Lower lobe of right lung (tissue), 2 donors: ENCODE measurements at regions not wholly inside any gene's neighbourhood (a gene's known extent, or its start where the extent isn't known, plus 50 kb on each side); places are given as distances from the start of the nearest gene placed in this dataset.

Experiments used
- ATAC-seq, 2 donors: fragments of 200-7000 bp; cut with Tn5 transposase; one replicate each; pipeline ENCODE4 v1.9.1; 2020 to 2022; ENCODE audit warnings: mild to moderate bottlenecking in 2 of 2, moderate library complexity in 2 of 2
- DNase-seq: peaks from one replicate; pipeline ENCODE4 v3.0.0-alpha.2; 2020
- H3K27ac ChIP-seq: fragments of 200-600 bp; one replicate; pipeline ENCODE4 v1.8.0; 2022
- H3K27me3 ChIP-seq: fragments of 200-600 bp; one replicate; pipeline ENCODE4 v1.8.0; 2022; ENCODE audit warnings: low read depth
- H3K36me3 ChIP-seq: fragments of 200-600 bp; one replicate; pipeline ENCODE4 v1.8.0; 2022; ENCODE audit warnings: mild to moderate bottlenecking
- H3K4me1 ChIP-seq: fragments of 200-600 bp; one replicate; pipeline ENCODE4 v1.8.0; 2022
- H3K4me3 ChIP-seq: fragments of 200-600 bp; one replicate; pipeline ENCODE4 v1.8.0; 2022; ENCODE audit warnings: mild to moderate bottlenecking
- H3K9me3 ChIP-seq: fragments of 200-600 bp; one replicate; pipeline ENCODE4 v1.8.0; 2022
- CTCF ChIP-seq: fragments of 200-600 bp; IDR thresholded peaks from one replicate; pipeline ENCODE4 v1.8.0; 2022; ENCODE audit warnings: antibody characterized with exemption, mild to moderate bottlenecking
- intact Hi-C: fragments of 100-400 bp; cut with DNase I; formaldehyde crosslinking; loops from one replicate; pipeline ENCODE4 v1.11.0; 2022
- donor health status: DM: no; HTN: yes; CAD: no; lungs with severe emphysema.

DNA sequence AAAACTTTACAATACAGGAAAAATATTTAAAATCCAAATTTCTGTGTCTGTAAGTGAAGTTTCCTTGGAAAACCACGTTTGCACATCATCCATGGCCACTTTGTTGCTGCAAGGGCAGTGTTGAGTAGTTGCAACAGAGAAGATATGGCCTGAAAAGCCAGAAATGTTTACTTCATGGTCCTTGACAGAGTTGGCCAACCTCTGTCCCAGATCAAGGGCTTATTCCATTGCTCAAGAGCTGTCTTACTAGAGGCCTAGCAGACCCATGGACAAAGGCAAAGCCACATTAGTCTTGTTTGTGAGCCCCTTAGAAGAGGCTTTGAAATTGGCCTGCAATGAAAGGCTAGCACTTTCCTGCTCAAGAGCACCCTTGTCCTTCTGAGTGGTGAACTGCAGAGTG is 119.4 kb downstream of the GAS1 start:
- H3K9me3 ChIP-seq: no peaks in the 10 kb centered on the region
- peaks cover 5% of the 10 kb centered on the region for H3K4me1 ChIP-seq
- no peak overlapping the region for H3K4me3 ChIP-seq
- no peak for TF ChIP-seq CTCF
- no peak for DNase-seq
- no peak overlapping the region for H3K27ac ChIP-seq
- intact Hi-C loops: no loop called here
- H3K36me3 ChIP-seq: no peaks in the 10 kb centered on the region
- peaks cover 8% of the 10 kb centered on the region for H3K27me3 ChIP-seq
- ATAC-seq: peak; percentile 33 to 54

DNA sequence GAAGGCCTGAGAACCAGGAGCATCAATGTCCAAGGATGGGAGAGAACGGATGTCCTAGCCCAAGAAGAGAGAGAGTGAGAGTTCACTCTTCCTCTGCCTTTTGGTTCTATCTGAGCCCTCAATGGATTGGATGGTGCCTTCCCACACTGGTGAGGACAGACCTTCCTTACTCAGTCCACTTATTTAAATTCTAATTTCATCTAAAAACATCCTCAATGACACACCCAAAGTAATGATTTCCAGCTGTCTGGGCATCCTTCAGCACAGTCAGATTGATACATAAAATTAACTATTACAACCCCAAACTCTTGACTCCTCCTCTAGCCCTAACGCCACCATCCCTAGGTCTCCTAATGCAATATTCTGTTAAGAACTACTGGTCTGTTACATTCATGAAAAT is 122.0 kb downstream of the GAS1 start:
- ATAC-seq: no peak
- no peak for DNase-seq

DNA sequence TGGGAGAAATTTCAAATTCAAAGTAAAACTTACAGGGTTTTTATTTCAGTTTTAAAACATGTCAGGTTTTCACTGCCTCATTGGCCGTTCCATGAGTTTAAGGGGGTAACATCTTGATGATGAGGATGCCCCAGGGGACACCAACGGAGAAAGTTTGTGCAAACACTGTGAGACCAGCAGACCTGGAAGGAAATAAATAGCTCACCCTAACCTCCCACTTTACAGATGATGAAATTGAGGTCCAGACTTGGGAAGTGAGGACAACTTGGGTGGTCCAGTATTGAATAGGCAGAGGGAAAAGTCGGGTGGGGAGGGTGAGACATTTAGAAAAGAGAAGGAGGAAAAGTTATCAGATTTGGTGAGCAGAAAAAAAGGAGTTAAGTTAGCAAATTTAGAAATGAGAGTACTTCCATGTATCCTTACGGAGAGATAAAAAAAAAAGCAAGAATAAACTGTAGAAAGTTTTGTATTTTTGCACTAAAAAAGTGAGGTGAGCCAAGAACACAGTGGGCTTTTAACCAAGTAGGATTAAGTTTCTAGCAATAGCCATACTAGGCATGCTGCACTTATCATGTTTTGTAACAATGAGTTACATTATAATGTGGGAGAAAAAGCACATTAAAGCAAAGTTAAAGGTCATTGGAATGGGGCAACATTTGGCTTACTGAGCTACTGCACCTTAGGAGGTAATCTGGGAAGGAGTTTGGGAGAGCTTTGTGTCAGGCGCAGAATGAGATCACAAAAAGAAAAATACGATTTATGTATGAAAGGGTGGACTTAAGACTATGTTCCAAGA is 125.1 kb downstream of the GAS1 start:
- H3K27me3 ChIP-seq: peaks cover 6% of the 10 kb centered on the region
- ATAC-seq (no peak), DNase-seq (no peak)
- no peak overlapping the region for H3K4me3 ChIP-seq
- no peaks in the 10 kb centered on the region for H3K36me3 ChIP-seq
- no peaks in the 10 kb centered on the region for H3K4me1 ChIP-seq
- intact Hi-C loops: no loop called here
- TF ChIP-seq CTCF: no peak
- H3K9me3 ChIP-seq: peaks cover 8% of the 10 kb centered on the region
- no peak overlapping the region for H3K27ac ChIP-seq

More for the DNA sequence above, 122.0 kb downstream of the GAS1 start:
- no peak for TF ChIP-seq CTCF
- H3K4me1 ChIP-seq: peaks cover 5% of the 10 kb centered on the region
- H3K9me3 ChIP-seq: no peaks in the 10 kb centered on the region
- H3K4me3 ChIP-seq: no peak overlapping the region
- no peak overlapping the region for H3K27ac ChIP-seq
- H3K27me3 ChIP-seq: peaks cover 8% of the 10 kb centered on the region
- intact Hi-C loops: no loop called here
- no peaks in the 10 kb centered on the region for H3K36me3 ChIP-seq

DNA sequence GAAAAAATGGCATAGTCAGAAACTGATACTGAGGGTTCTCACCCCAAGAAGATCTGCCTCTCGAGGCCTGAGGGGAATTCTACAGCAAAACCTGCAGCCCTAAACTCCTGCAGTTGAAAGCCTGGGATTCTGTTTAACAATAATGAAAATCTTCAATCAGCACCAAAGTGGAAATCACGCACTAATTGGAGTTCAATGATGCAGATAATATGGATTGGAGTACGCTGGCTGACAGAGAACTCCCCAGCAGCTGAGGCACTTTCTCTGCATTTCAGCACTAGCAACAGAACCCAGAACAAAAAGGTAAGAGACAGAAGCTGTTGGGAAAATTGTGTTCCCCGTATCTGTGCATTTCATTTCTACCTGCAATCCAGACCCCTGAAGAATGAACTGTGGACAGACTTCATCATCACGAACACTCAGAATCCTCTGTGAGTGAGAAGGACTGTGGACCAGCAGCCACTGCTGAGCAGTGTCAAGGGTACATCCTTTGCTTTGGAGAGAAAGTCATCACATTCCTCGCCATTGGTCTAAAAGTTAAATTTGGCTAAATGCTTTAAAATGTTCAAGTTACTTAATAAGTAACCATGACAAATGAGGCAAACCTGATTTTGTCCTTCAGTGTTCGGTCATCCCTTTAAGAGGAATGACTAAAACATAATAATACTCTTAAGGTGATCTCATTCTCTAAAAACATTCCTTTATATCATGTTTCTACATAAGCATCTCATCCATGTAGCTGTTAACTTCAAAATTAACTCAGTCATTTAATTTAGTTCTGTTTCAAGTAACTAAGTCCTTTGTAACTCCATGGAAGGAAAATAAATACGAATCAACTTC is 126.1 kb downstream of the GAS1 start:
- peaks cover 8% of the 10 kb centered on the region for H3K9me3 ChIP-seq
- no peaks in the 10 kb centered on the region for H3K27me3 ChIP-seq
- no peak overlapping the region for H3K4me3 ChIP-seq
- TF ChIP-seq CTCF: no peak
- no peak for ATAC-seq
- no peak for DNase-seq
- H3K27ac ChIP-seq: no peak overlapping the region
- H3K36me3 ChIP-seq: no peaks in the 10 kb centered on the region
- intact Hi-C loops: no loop called here
- no peaks in the 10 kb centered on the region for H3K4me1 ChIP-seq

- no peak for TF ChIP-seq CTCF
- H3K27me3 ChIP-seq: peaks cover 9% of the 10 kb centered on the region
- H3K9me3 ChIP-seq: peaks cover 8% of the 10 kb centered on the region
- intact Hi-C loops: no loop called here
- DNase-seq (no peak), ATAC-seq (no peak)
- no peaks in the 10 kb centered on the region for H3K36me3 ChIP-seq
- H3K27ac ChIP-seq: no peak overlapping the region
- no peaks in the 10 kb centered on the region for H3K4me1 ChIP-seq
- no peak overlapping the region for H3K4me3 ChIP-seq
Measured at GRCh38 chr9:86819552-86819951, 127.8 kb downstream of the GAS1 start.
